NT2/D1 (cell line): ENCODE measurements at regions not wholly inside any gene's neighbourhood (a gene's known extent, or its start where the extent isn't known, plus 50 kb on each side); places are given as distances from the start of the nearest gene placed in this dataset.

Experiments
- SUZ12 ChIP-seq: IDR thresholded peaks from 2 replicates; pipeline ENCODE4 v1.6.1; 2011; ENCODE audit not compliant: insufficient read length, insufficient read depth; ENCODE audit errors: extremely low read depth
- YY1 ChIP-seq: IDR thresholded peaks from 2 replicates; pipeline ENCODE4 v1.6.1; 2011; ENCODE audit not compliant: insufficient read length, insufficient read depth

GRCh38 chr9:25939126-25939525 lies 260.9 kb upstream of the TUSC1 start:
- TF ChIP-seq YY1 (no peak), SUZ12 (no peak)
